ENCODE measurements at regions not wholly inside any gene's neighbourhood (a gene's known extent, or its start where the extent isn't known, plus 50 kb on each side); places are given as distances from the start of the nearest gene placed in this dataset.

GRCh38 chr10:10967581-10968256, 50.0 kb upstream of the CELF2 start:
- DNase-seq (ENCODE audit: low read depth), result no peak

All from fibroblast of the conjunctiva (primary cell).